ENCODE measurements at regions not wholly inside any gene's neighbourhood (a gene's known extent, or its start where the extent isn't known, plus 50 kb on each side); places are given as distances from the start of the nearest gene placed in this dataset.

GRCh38 chr11:131242476-131243000 is 127.9 kb upstream of the NTM start:
- TF ChIP-seq CTCF (IDR thresholded peaks at IDR 0.05) = no peak
- no peak for TF ChIP-seq EZH2 (IDR thresholded peaks at IDR 0.05)
